ENCODE measurements at regions not wholly inside any gene's neighbourhood (a gene's known extent, or its start where the extent isn't known, plus 50 kb on each side); places are given as distances from the start of the nearest gene placed in this dataset.

GRCh38 chr2:45272549-45273265 lies 263.5 kb upstream of the SIX2 start:
- H3K4me3 ChIP-seq (ENCODE audit: low read depth, low read length): no peak overlapping the region
- DNase-seq (ENCODE audit: low read depth): no peak
- TF ChIP-seq POLR2A (IDR thresholded peaks at IDR 0.05; ENCODE audit: extremely low read depth, insufficient read length) (no peak), MYC (IDR thresholded peaks at IDR 0.05; ENCODE audit: low read depth, low read length) (no peak), MAX (IDR thresholded peaks at IDR 0.05; ENCODE audit: low read depth, low read length) (no peak)
- TF ChIP-seq, protein P1, sequence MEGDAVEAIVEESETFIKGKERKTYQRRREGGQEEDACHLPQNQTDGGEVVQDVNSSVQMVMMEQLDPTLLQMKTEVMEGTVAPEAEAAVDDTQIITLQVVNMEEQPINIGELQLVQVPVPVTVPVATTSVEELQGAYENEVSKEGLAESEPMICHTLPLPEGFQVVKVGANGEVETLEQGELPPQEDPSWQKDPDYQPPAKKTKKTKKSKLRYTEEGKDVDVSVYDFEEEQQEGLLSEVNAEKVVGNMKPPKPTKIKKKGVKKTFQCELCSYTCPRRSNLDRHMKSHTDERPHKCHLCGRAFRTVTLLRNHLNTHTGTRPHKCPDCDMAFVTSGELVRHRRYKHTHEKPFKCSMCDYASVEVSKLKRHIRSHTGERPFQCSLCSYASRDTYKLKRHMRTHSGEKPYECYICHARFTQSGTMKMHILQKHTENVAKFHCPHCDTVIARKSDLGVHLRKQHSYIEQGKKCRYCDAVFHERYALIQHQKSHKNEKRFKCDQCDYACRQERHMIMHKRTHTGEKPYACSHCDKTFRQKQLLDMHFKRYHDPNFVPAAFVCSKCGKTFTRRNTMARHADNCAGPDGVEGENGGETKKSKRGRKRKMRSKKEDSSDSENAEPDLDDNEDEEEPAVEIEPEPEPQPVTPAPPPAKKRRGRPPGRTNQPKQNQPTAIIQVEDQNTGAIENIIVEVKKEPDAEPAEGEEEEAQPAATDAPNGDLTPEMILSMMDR (IDR thresholded peaks at IDR 0.05; ENCODE audit: low read depth, low read length): no peak

GRCh38 chr2:45269149-45269793 lies 260.0 kb upstream of the SIX2 start:
- H3K4me3 ChIP-seq (ENCODE audit: low read depth, low read length): no peak overlapping the region

GRCh38 chr2:45268631-45269030 lies 259.4 kb upstream of the SIX2 start:
- H3K4me3 ChIP-seq (ENCODE audit: low read depth, low read length): no peak overlapping the region
- TF ChIP-seq POLR2A (IDR thresholded peaks at IDR 0.05; ENCODE audit: extremely low read depth, insufficient read length): no peak
- no peak for TF ChIP-seq MAX (IDR thresholded peaks at IDR 0.05; ENCODE audit: low read depth, low read length)
- TF ChIP-seq MYC (IDR thresholded peaks at IDR 0.05; ENCODE audit: low read depth, low read length): no peak
- TF ChIP-seq, protein P1 (IDR thresholded peaks at IDR 0.05; ENCODE audit: low read depth, low read length): no peak
- DNase-seq (ENCODE audit: low read depth): no peak

More at GRCh38 chr2:45269149-45269793, 260.0 kb upstream of the SIX2 start:
- TF ChIP-seq, protein P1 (IDR thresholded peaks at IDR 0.05; ENCODE audit: low read depth, low read length): no peak
- TF ChIP-seq MAX (IDR thresholded peaks at IDR 0.05; ENCODE audit: low read depth, low read length): no peak
- TF ChIP-seq MYC (IDR thresholded peaks at IDR 0.05; ENCODE audit: low read depth, low read length): no peak
- TF ChIP-seq POLR2A (IDR thresholded peaks at IDR 0.05; ENCODE audit: extremely low read depth, insufficient read length): no peak
- no peak for DNase-seq (ENCODE audit: low read depth)

- TF ChIP-seq MAX (IDR thresholded peaks at IDR 0.05; ENCODE audit: low read depth, low read length): no peak
- no peak for TF ChIP-seq POLR2A (IDR thresholded peaks at IDR 0.05; ENCODE audit: extremely low read depth, insufficient read length)
- no peak for TF ChIP-seq MYC (IDR thresholded peaks at IDR 0.05; ENCODE audit: low read depth, low read length)
- TF ChIP-seq, protein P1 (IDR thresholded peaks at IDR 0.05; ENCODE audit: low read depth, low read length): no peak
- DNase-seq (ENCODE audit: low read depth): no peak
- H3K4me3 ChIP-seq (ENCODE audit: low read depth, low read length): no peak overlapping the region
Observed at GRCh38 chr2:45267062-45267792, 258.0 kb upstream of the SIX2 start.

GRCh38 chr2:45265336-45265735 lies 256.1 kb upstream of the SIX2 start:
- TF ChIP-seq MAX (IDR thresholded peaks at IDR 0.05; ENCODE audit: low read depth, low read length): no peak
- TF ChIP-seq MYC (IDR thresholded peaks at IDR 0.05; ENCODE audit: low read depth, low read length): no peak
- no peak for TF ChIP-seq POLR2A (IDR thresholded peaks at IDR 0.05; ENCODE audit: extremely low read depth, insufficient read length)
- TF ChIP-seq, protein P1 (IDR thresholded peaks at IDR 0.05; ENCODE audit: low read depth, low read length): no peak
- no peak overlapping the region for H3K4me3 ChIP-seq (ENCODE audit: low read depth, low read length)
- no peak for DNase-seq (ENCODE audit: low read depth)

Data from NB4 (cell line).